Memory B cell (primary cell): ENCODE measurements at regions not wholly inside any gene's neighbourhood (a gene's known extent, or its start where the extent isn't known, plus 50 kb on each side); places are given as distances from the start of the nearest gene placed in this dataset.
A peak's percentile ranks its signal among the peaks of the same experiment; 100 is the strongest.

ENCODE experiments used
- ATAC-seq: fragments of 150-1000 bp; cut with Tn5 transposase; 2 replicates; pipeline ENCODE4 v1.10.0; 2021; ENCODE audit warnings: low read depth, mild to moderate bottlenecking, moderate library complexity
- DNase-seq, 2 donors: peaks; one replicate each; pipeline ENCODE4 v3.0.0; 2022; ENCODE audit warnings: low spot score in 2 of 2
- H3K27ac Mint-ChIP-seq: one replicate; pipeline ENCODE4 v1.8.0; 2022; ENCODE audit warnings: mild to moderate bottlenecking, moderate library complexity, mixed read lengths
- H3K27me3 Mint-ChIP-seq: one replicate; pipeline ENCODE4 v1.8.0; 2022; ENCODE audit warnings: mixed read lengths
- H3K36me3 Mint-ChIP-seq: one replicate; pipeline ENCODE4 v1.8.0; 2022; ENCODE audit warnings: mild to moderate bottlenecking, mixed read lengths
- H3K4me1 Mint-ChIP-seq: one replicate; pipeline ENCODE4 v1.8.0; 2022; ENCODE audit warnings: mixed read lengths
- H3K4me3 Mint-ChIP-seq: one replicate; pipeline ENCODE4 v1.8.0; 2022; ENCODE audit warnings: mild to moderate bottlenecking, moderate library complexity, mixed read lengths
- H3K9me3 Mint-ChIP-seq: one replicate; pipeline ENCODE4 v1.8.0; 2022; ENCODE audit warnings: mixed read lengths

DNA sequence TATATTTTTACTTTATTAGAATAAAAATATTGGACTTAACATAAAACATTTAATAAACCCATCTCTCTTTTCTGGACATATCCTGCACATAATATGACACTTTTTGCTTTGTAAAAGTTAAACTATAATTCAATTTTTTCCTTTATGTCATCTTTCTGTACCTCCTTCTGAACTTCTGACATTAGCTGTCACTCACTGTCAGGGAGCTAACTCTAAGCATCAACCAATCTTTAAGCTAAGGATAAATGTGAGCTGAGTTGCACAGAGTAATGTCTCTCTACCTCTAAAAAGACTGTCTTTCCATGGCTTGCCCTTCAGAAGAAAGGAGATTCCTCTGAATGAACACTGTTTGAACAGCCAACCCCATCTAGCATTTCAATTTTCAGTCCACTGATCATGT lies 948.6 kb upstream of the CHAC2 start:
- no peak overlapping the region for H3K4me3 Mint-ChIP-seq
- H3K9me3 Mint-ChIP-seq = no peaks in the 10 kb centered on the region
- no peaks in the 10 kb centered on the region for H3K4me1 Mint-ChIP-seq
- H3K36me3 Mint-ChIP-seq = no peaks in the 10 kb centered on the region
- ATAC-seq (no peak), DNase-seq (no peak)
- no peaks in the 10 kb centered on the region for H3K27me3 Mint-ChIP-seq
- H3K27ac Mint-ChIP-seq = no peak overlapping the region

DNA sequence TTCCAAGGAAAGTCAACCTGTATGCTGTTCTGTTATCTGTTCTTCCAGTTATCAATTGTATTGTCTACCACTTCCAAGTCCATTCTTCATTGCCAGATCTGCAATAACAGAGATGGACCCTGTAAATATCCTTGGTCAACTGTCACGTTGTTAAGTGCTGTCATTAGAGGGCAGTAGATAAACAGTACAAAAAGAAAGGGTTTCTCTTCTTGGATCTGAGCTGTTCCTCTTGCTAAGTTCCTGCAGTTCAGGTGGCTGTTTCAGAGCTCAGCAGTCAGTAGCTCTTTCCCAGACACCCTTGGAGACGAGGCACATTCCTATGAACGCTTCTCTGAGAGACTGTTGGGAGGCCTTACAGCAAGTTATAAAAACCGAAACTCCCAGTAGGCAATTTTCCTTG lies 957.1 kb upstream of the CHAC2 start:
- Mint-ChIP-seq H3K4me1 (no peaks in the 10 kb centered on the region), H3K4me3 (no peak overlapping the region), H3K27me3 (no peaks in the 10 kb centered on the region), H3K36me3 (no peaks in the 10 kb centered on the region), H3K9me3 (peaks cover 1% of the 10 kb centered on the region), H3K27ac (peak overlapping the region; percentile 35)
- DNase-seq (no peak), ATAC-seq (no peak)

DNA sequence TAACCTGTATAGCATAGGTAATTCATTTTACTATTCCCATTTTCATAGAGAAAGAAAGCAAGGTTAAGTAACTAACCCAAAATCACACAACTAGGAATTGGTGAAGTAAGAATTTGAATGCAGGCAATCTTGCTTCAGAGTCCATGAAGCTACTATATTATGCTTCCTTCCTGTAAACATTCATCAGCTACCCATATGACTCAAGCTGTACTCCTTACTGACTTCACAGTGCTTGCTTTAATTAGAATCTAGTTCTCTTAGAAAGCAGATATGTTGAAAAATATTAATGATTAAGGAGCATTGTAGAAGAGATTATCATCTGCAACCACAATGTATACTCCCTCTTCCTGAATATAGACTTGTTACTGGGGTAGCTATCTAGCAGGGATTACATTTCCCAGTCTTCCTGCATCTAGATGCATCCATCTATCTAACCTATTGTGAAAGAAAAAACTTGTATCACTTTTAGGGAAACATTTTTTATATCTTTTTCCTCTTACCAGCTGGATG lies 961.6 kb upstream of the CHAC2 start:
- no peak for DNase-seq
- H3K27me3 Mint-ChIP-seq = no peaks in the 10 kb centered on the region
- no peak for ATAC-seq
- H3K27ac Mint-ChIP-seq = no peak overlapping the region
- H3K4me1 Mint-ChIP-seq = no peaks in the 10 kb centered on the region
- H3K9me3 Mint-ChIP-seq = peaks cover 2% of the 10 kb centered on the region
- H3K4me3 Mint-ChIP-seq = no peak overlapping the region
- no peaks in the 10 kb centered on the region for H3K36me3 Mint-ChIP-seq

DNA sequence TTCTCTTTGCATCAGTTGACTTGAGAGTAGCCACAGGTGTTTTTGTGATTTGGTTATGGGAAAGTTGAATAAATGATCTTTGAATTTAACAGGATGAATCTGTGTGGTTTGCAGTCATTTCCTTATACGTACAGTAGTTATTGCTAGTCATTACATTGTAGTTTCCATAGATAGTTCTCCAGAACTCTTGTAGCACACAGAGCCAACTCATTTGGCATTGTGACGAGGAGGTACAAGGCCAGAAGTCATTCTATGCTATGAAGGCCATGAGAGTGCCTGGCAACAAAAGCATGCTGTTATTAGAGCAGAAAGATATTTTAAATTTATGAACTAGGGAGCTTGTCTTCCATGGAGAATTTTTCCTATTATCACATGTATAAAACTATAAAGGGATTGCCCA lies 973.0 kb upstream of the CHAC2 start:
- H3K36me3 Mint-ChIP-seq = no peaks in the 10 kb centered on the region
- H3K27me3 Mint-ChIP-seq = no peaks in the 10 kb centered on the region
- ATAC-seq (no peak), DNase-seq (no peak)
- H3K27ac Mint-ChIP-seq = no peak overlapping the region
- H3K4me3 Mint-ChIP-seq = no peak overlapping the region
- H3K9me3 Mint-ChIP-seq = peaks cover 4% of the 10 kb centered on the region
- no peaks in the 10 kb centered on the region for H3K4me1 Mint-ChIP-seq

DNA sequence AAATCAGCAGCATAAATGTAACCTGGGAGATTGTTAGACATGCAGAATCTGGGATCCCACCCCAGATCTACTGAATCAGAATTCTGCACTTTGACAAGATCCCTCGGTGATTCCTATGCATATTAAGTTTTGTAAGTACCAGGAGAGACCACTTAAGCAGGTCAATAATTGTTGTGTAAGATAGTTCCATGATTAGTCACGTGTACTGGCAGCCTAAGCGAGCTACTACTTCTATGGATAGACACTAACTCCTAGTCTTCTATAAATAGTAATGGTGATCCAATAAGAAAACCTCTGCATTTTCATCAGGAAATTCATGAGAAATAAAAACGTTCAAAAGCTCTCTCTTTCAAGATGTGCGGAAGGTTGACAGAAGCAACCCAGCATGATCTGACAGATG lies 988.2 kb upstream of the CHAC2 start:
- no peak for ATAC-seq
- H3K27ac Mint-ChIP-seq = no peak overlapping the region
- H3K4me1 Mint-ChIP-seq = no peaks in the 10 kb centered on the region
- no peaks in the 10 kb centered on the region for H3K27me3 Mint-ChIP-seq
- no peak overlapping the region for H3K4me3 Mint-ChIP-seq
- DNase-seq = no peak
- peaks cover 10% of the 10 kb centered on the region for H3K9me3 Mint-ChIP-seq
- no peaks in the 10 kb centered on the region for H3K36me3 Mint-ChIP-seq

DNA sequence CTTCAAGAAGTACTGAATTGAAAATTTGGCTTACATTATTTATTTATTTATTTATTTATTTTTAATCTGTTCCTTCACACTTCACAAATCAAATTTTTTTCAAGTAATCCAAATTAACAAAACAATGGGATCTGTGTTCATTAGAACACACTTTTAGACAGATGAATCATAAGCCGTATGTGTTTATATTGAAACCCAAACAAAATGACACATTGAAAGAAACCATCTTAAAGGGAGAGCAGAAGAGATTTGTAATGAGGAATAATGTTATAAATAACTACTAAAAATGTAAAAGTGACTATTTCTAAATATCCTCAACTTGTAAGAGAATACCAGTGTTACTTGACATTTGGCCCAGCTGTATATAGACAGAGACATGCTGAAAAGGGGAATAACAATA lies 991.0 kb upstream of the CHAC2 start:
- H3K27me3 Mint-ChIP-seq = no peaks in the 10 kb centered on the region
- no peak overlapping the region for H3K27ac Mint-ChIP-seq
- no peak for ATAC-seq
- peaks cover 11% of the 10 kb centered on the region for H3K9me3 Mint-ChIP-seq
- H3K36me3 Mint-ChIP-seq = no peaks in the 10 kb centered on the region
- no peak overlapping the region for H3K4me3 Mint-ChIP-seq
- no peak for DNase-seq
- no peaks in the 10 kb centered on the region for H3K4me1 Mint-ChIP-seq

DNA sequence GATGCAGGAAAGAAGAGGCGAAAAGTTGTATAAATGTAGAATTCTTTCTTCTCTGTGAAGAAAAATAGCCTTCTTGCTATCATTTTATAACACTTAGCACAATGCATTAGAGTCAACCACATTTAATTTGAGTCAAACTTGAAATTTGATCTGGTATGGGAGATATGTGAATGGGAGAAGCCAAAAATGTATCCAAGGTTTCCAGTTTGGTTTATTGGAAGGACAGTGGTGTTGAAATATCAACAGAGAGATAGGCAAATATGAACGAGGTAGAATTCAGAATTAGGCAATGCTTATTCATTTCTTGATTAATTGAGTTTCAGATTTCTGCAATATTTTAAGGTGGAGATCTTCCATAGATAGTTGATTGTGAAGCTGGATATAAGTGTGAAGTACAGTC lies 991.9 kb upstream of the CHAC2 start:
- H3K27me3 Mint-ChIP-seq = no peaks in the 10 kb centered on the region
- no peaks in the 10 kb centered on the region for H3K4me1 Mint-ChIP-seq
- H3K27ac Mint-ChIP-seq = no peak overlapping the region
- H3K9me3 Mint-ChIP-seq = peaks cover 7% of the 10 kb centered on the region
- H3K36me3 Mint-ChIP-seq = no peaks in the 10 kb centered on the region
- ATAC-seq (no peak), DNase-seq (no peak)
- H3K4me3 Mint-ChIP-seq = no peak overlapping the region

DNA sequence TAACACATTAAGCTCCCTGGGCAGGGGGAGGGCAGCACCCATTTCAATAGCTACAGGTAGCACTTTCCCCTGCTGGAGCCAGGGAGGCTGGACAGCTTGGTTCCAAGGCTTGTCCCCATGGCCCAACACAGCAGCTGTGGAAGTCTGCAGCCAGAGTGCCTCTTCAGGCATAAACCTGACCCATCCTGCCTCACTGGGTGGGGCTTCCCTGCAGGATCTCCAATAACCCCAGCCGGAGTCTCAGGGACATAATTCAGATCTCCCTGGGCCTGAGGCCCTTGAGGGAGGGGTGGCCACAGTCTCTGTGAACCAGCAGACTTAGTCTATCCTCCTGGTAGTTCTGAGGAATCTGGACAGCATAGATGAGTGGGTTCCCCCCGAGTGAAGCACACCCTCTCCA lies 1001.9 kb upstream of the CHAC2 start:
- ATAC-seq (no peak), DNase-seq (no peak)
- Mint-ChIP-seq H3K36me3 (no peaks in the 10 kb centered on the region), H3K4me1 (no peaks in the 10 kb centered on the region), H3K27ac (no peak overlapping the region), H3K4me3 (no peak overlapping the region), H3K9me3 (peaks cover 5% of the 10 kb centered on the region), H3K27me3 (no peaks in the 10 kb centered on the region)

DNA sequence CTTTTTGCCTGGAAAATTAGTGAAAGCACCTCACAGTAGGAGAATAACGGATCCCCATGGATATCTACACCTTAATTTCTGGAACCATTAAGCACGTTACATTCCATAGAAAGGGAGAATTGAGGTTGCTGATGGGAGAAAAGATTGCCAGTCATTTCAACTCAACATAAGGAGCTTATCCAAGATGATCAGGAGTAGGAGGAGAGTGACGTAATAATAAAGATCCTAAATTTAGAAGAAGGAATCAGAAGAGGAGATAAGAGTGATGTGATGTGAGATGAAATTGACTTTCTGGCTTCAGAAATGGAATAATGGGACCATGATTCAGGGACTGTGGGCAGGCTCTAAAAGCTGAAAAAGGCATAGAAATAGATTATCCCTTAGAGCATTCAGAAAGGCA lies 1017.8 kb upstream of the CHAC2 start:
- Mint-ChIP-seq H3K4me3 (no peak overlapping the region), H3K36me3 (no peaks in the 10 kb centered on the region), H3K4me1 (no peaks in the 10 kb centered on the region), H3K27ac (no peak overlapping the region), H3K27me3 (no peaks in the 10 kb centered on the region), H3K9me3 (peaks cover 3% of the 10 kb centered on the region)
- ATAC-seq (no peak), DNase-seq (no peak)

DNA sequence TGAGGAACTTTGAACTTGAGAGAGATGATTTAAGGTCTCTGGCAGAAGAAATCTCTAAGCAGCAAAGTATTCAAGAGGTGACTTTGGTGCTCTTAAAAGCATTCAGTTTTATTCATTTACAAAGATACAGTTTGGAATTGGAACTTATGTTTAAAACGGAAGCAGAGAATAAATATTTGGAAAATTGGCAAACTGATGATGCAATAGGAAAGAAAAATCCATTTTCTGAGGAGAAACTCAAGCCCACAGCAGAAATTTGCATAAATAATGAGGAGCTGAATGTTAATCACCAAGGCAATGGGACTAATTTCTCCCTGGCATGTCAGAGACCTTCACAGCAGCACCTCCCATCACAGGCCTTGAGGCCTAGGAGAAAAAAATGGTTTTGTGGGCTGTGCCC lies 1022.5 kb upstream of the CHAC2 start:
- ATAC-seq (no peak), DNase-seq (no peak)
- Mint-ChIP-seq H3K4me1 (no peaks in the 10 kb centered on the region), H3K4me3 (no peak overlapping the region), H3K36me3 (no peaks in the 10 kb centered on the region), H3K27ac (no peak overlapping the region), H3K27me3 (no peaks in the 10 kb centered on the region), H3K9me3 (peaks cover 7% of the 10 kb centered on the region)

DNA sequence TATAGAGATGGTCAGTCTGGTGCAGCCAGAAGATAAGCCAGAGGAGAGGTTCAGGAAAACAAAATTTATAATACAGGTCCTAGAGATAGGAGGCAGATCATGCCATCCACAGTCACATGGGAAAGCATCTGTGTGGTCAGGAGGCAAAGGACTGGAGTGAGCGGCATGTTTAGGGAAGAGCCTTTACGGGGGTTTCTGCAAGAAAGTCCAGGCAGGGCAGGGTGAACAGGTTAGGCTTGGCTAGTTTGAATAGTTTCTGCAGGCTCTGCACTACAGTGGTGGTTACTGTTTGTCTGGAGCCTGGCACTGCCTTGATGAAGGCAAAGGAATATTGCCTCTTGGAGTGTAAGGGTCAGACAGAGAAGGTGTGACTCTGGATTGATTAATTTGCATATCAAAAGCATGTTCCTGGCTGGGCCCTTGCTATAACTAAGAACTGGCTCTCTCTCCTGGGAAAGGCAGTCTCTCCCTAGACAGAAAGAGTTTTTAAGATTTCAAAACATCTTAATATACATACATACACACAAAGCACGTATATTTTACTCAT lies 1034.7 kb upstream of the CHAC2 start:
- H3K9me3 Mint-ChIP-seq = no peaks in the 10 kb centered on the region
- no peaks in the 10 kb centered on the region for H3K27me3 Mint-ChIP-seq
- no peak overlapping the region for H3K27ac Mint-ChIP-seq
- no peak overlapping the region for H3K4me3 Mint-ChIP-seq
- H3K36me3 Mint-ChIP-seq = no peaks in the 10 kb centered on the region
- ATAC-seq (no peak), DNase-seq (no peak)
- no peaks in the 10 kb centered on the region for H3K4me1 Mint-ChIP-seq

DNA sequence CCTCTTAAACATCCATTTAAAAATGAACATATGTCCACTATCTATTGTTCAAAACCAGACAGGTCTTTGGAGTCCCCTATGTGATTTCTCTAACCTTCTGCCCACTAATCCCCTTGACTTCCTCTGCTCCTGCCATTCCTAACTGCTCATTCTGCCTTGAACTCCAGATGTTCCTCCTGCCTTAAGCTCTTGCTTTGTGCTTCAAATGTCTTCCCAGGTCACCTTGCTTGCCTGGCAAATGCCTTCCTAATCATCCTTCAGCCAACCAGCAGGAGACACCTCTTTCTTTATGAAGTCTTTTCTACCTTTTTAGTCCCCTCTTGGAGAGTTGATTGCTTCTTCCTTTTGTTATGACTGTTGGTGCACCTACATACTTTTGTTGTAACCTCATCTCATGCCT lies 1043.0 kb upstream of the CHAC2 start:
- H3K27me3 Mint-ChIP-seq = no peaks in the 10 kb centered on the region
- ATAC-seq (no peak), DNase-seq (no peak)
- H3K9me3 Mint-ChIP-seq = no peaks in the 10 kb centered on the region
- no peak overlapping the region for H3K27ac Mint-ChIP-seq
- no peaks in the 10 kb centered on the region for H3K36me3 Mint-ChIP-seq
- H3K4me1 Mint-ChIP-seq = no peaks in the 10 kb centered on the region
- no peak overlapping the region for H3K4me3 Mint-ChIP-seq

DNA sequence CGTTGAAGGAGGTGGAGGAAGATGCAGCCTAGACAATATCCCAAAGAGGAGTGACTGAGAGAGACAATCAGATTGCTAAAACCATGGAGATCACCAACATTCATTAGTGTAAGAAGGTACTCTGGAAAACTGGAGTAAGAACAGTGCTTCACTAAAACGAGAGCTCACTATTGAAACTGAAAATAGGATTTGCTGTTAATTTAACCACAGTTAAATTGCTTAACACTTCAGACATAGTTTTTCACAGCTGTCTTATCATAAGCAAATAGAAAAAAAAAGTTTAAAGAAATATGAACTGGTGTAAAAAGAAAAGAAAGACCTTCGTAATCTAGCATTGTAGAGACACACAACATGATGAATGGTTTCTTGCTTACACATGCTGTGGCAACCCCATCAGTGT lies 1049.8 kb upstream of the CHAC2 start:
- H3K27ac Mint-ChIP-seq = no peak overlapping the region
- no peak for ATAC-seq
- H3K9me3 Mint-ChIP-seq = no peaks in the 10 kb centered on the region
- DNase-seq = no peak
- H3K4me1 Mint-ChIP-seq = no peaks in the 10 kb centered on the region
- H3K4me3 Mint-ChIP-seq = no peak overlapping the region
- H3K27me3 Mint-ChIP-seq = no peaks in the 10 kb centered on the region
- H3K36me3 Mint-ChIP-seq = no peaks in the 10 kb centered on the region

DNA sequence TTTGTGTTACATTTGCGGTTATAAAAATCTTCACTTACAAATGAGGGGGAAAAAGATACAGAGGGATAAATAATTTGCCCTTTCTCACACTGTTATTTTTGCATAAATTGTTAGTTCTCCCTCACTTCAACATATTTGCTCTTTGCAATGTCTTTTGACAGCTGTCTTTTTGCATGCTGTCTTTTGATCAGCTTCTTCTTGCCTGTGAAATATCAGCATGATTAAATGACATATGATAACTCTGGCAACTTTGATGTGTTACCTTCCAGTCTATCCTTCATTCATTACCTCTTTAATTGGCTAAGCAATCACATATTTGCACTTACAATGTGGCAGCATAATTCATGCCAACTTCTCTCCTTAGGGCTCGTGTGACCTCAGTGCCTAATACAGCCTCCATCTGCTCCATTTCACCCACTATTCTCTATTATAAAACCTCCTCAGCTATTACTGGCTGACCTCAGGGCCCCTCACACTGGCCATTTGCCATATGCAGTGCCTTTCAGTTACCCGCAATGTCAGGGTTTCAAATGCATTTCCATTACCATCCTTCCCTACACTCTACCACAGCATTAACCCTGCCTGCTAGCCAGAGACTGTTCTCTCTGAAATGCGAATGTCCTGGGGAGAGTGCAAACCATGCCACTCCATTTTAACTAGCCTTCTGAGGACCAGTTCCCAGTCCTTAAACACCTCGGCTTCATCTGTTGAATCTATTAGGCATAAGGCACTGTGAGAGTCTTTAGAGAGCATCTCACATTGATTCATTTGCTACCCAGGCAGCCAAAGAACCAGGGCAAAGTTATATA lies 1056.6 kb upstream of the CHAC2 start:
- no peak for ATAC-seq
- H3K27me3 Mint-ChIP-seq = no peaks in the 10 kb centered on the region
- H3K36me3 Mint-ChIP-seq = no peaks in the 10 kb centered on the region
- H3K4me1 Mint-ChIP-seq = no peaks in the 10 kb centered on the region
- peaks cover 3% of the 10 kb centered on the region for H3K9me3 Mint-ChIP-seq
- no peak for DNase-seq
- no peak overlapping the region for H3K4me3 Mint-ChIP-seq
- no peak overlapping the region for H3K27ac Mint-ChIP-seq

DNA sequence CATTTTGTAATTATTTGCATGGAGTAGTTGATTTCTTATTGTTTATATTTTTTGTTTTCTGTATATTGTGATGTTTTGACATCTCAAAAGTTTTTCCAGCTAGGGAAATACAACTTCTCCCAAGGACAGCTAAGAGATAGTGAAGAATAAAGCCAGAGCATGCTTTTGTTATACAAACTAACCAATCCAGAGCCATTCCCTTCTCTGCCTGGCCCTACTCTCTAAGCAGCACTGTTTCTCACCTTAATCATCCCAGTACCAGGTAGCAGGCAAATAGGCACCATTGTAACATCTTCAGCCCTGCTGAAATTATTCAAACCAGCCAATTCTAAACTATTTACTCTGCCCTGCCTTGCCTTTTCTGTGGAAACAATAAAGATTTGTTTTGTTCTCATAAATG lies 1063.4 kb upstream of the CHAC2 start:
- H3K27ac Mint-ChIP-seq = no peak overlapping the region
- H3K4me1 Mint-ChIP-seq = no peaks in the 10 kb centered on the region
- no peak for DNase-seq
- H3K4me3 Mint-ChIP-seq = no peak overlapping the region
- no peak for ATAC-seq
- no peaks in the 10 kb centered on the region for H3K27me3 Mint-ChIP-seq
- no peaks in the 10 kb centered on the region for H3K36me3 Mint-ChIP-seq
- H3K9me3 Mint-ChIP-seq = peaks cover 6% of the 10 kb centered on the region
